AG09309 (cell line): ENCODE measurements at regions not wholly inside any gene's neighbourhood (a gene's known extent, or its start where the extent isn't known, plus 50 kb on each side); places are given as distances from the start of the nearest gene placed in this dataset.

Experiments used
- DNase-seq: peaks from one replicate; pipeline ENCODE4 v3.0.0-alpha.2; 2010; ENCODE audit warnings: low read depth
- H3K4me3 ChIP-seq: 2 replicates; pipeline ENCODE4 v1.5.1; 2011; ENCODE audit warnings: mild to moderate bottlenecking, low read depth, low read length, moderate library complexity; ENCODE audit not compliant: control insufficient read depth
- CTCF ChIP-seq: IDR thresholded peaks from 2 replicates; pipeline ENCODE4 v1.5.1; 2011; ENCODE audit warnings: mild to moderate bottlenecking, low read depth, low read length, inconsistent platforms; ENCODE audit not compliant: insufficient read depth, control insufficient read depth; ENCODE audit errors: missing control alignments

- TF ChIP-seq CTCF = no peak
- no peak overlapping the region for H3K4me3 ChIP-seq
- no peak for DNase-seq
Measured at GRCh38 chr11:37496201-37496600, 898.2 kb upstream of the RAG2 start.

DNA sequence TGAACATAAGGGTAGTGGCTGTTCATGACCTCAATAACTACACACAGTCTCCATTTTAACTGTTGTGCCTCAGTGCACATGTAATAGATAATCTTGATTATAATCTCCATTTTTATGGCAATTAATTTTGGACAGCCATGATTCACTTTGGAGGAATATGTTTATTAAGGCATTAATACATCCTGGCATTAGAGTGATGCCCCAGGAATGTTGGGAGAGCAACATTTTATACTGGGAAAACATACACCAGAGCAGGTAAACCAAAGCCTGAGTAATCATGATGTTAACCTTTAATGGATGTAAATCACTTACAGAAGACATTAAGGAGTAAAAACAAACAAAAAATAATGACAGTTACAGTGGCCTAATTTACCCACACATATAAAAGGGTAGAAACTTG is 886.3 kb upstream of the RAG2 start:
- DNase-seq = no peak
- no peak for TF ChIP-seq CTCF
- no peak overlapping the region for H3K4me3 ChIP-seq

DNA sequence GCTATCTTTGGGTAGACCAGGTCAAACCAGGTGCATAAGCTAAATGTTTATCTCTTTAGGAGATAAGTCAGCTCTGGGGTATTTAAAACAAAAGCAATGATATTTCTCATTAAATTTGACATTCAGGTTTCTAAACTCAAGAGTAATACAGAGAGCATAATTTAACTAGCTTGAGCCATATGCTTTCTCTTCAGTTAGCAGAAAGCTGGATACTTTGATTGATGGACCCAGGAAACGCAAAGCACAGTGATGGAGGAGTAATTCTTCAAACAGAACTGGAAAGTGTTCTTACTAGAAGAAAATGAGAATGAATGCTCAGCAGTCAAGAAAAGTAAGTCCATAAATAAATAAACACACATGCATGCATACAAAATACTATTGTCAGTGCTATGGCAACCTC is 885.7 kb upstream of the RAG2 start:
- no peak for TF ChIP-seq CTCF
- no peak overlapping the region for H3K4me3 ChIP-seq
- no peak for DNase-seq

DNA sequence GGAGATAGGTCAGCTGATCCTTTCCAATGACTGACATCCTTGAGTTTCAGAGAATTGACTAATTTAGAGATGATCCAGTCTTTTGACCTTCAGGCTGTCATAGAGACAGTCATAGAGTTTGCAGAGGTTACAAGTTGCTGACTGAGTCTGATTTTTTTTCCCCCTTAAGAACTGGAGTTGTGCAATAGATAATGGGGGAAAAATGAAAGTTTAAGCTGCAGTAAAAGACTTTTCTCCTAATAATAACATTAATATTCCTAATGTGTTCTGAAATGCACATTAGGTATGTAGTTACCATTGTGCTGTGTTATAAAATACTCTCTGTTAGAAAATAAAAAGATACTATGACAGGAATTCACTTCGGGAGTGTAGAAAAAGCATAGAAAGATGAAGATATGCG is 876.9 kb upstream of the RAG2 start:
- DNase-seq = no peak
- no peak overlapping the region for H3K4me3 ChIP-seq
- no peak for TF ChIP-seq CTCF

DNA sequence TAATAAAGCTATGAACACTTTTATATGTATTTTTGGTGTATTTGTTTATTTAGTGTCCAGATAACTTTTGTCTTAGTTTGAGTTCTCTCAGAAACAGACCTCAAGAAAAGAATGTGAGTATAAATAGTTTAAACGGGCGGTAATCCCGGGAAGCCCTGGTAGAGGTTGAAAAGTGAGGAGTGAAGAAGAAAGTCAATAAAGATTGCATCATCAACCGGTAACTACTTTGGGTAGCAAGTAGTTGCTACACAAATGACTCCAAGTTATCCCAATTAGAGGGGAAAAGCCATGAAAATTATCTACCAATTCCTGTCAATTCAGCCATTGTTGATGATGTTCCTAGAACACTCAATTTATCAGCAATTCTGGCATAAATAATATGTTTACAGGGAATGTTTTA is 870.3 kb upstream of the RAG2 start:
- no peak for TF ChIP-seq CTCF
- no peak for DNase-seq
- no peak overlapping the region for H3K4me3 ChIP-seq

- DNase-seq = no peak
- H3K4me3 ChIP-seq = no peak overlapping the region
- TF ChIP-seq CTCF = no peak
Measured at GRCh38 chr11:37465221-37465620, 867.2 kb upstream of the RAG2 start.

GRCh38 chr11:37459456-37459855 is 861.4 kb upstream of the RAG2 start:
- DNase-seq = no peak
- TF ChIP-seq CTCF = no peak
- no peak overlapping the region for H3K4me3 ChIP-seq
